Neuronal stem cell (in vitro differentiated cells): ENCODE measurements at regions not wholly inside any gene's neighbourhood (a gene's known extent, or its start where the extent isn't known, plus 50 kb on each side); places are given as distances from the start of the nearest gene placed in this dataset.

Source experiments
- DNase-seq: peaks from one replicate; pipeline ENCODE4 v3.0.0-alpha.2; 2013; ENCODE audit warnings: low spot score
- H2AFZ ChIP-seq: one replicate; pipeline ENCODE4 v1.6.1; 2013; ENCODE audit warnings: mild to moderate bottlenecking, low read length, inconsistent platforms
- H2AK5ac ChIP-seq: 2 replicates; pipeline ENCODE4 v1.6.1; 2013; ENCODE audit warnings: low read depth, mild to moderate bottlenecking, inconsistent platforms, low read length, moderate library complexity, mixed read lengths
- H2BK120ac ChIP-seq: 2 replicates; pipeline ENCODE4 v1.6.1; 2013; ENCODE audit warnings: low read depth, mild to moderate bottlenecking, inconsistent platforms, low read length, moderate library complexity, mixed read lengths
- H2BK12ac ChIP-seq: one replicate; pipeline ENCODE4 v1.6.1; 2013; ENCODE audit warnings: low read length, inconsistent platforms
- H2BK15ac ChIP-seq: 2 replicates; pipeline ENCODE4 v1.6.1; 2013; ENCODE audit warnings: mild to moderate bottlenecking, low read length, inconsistent platforms, mixed read lengths
- H2BK5ac ChIP-seq: one replicate; pipeline ENCODE4 v1.6.1; 2013; ENCODE audit warnings: inconsistent platforms, mild to moderate bottlenecking, low read length, moderate library complexity
- H3K14ac ChIP-seq: one replicate; pipeline ENCODE4 v1.6.1; 2013; ENCODE audit warnings: low read length, inconsistent platforms
- H3K18ac ChIP-seq: 2 replicates; pipeline ENCODE4 v1.6.1; 2013; ENCODE audit warnings: low read length, inconsistent platforms
- H3K23ac ChIP-seq: 2 replicates; pipeline ENCODE4 v1.6.1; 2013; ENCODE audit warnings: low read depth, mild to moderate bottlenecking, mixed read lengths, low read length, inconsistent platforms; ENCODE audit not compliant: poor library complexity
- H3K27ac ChIP-seq: replicated peaks from 3 replicates; pipeline ENCODE4 v1.5.1; 2013; ENCODE audit warnings: low read length, inconsistent platforms
- H3K27me3 ChIP-seq, 3 experiments: 2 replicates each; pipeline ENCODE4 v1.6.1; 2013; ENCODE audit warnings: low read length in 3 of 3, mild to moderate bottlenecking in 2 of 3, inconsistent platforms in 1 of 3, low read depth in 1 of 3, mixed read lengths in 1 of 3, moderate library complexity in 1 of 3; ENCODE audit not compliant: control insufficient read depth in 3 of 3, insufficient read depth in 3 of 3
- H3K36me3 ChIP-seq, 2 donors: replicated peaks in 1 of 2; 2 replicates each; pipeline ENCODE4 v1.6.1; 2013; ENCODE audit warnings: low read length in 2 of 2; ENCODE audit not compliant: control insufficient read depth in 2 of 2, insufficient read depth in 2 of 2
- H3K4ac ChIP-seq: 2 replicates; pipeline ENCODE4 v1.6.1; 2013; ENCODE audit warnings: inconsistent platforms, mild to moderate bottlenecking, low read length, moderate library complexity
- H3K4me1 ChIP-seq, 2 donors: 1 replicate in 1 of 2; 2 replicates in 1 of 2; pipeline ENCODE4 v1.6.1; 2013; ENCODE audit warnings: low read length in 2 of 2, low read depth in 1 of 2; ENCODE audit not compliant: control insufficient read depth in 2 of 2, insufficient read depth in 1 of 2
- H3K4me2 ChIP-seq: one replicate; pipeline ENCODE4 v1.6.1; 2013; ENCODE audit warnings: mild to moderate bottlenecking, low read length, inconsistent platforms; ENCODE audit not compliant: insufficient read depth, poor library complexity, severe bottlenecking
- H3K4me3 ChIP-seq, 2 donors: 2 replicates each; pipeline ENCODE4 v1.5.1; 2013; ENCODE audit warnings: low read length in 2 of 2, mild to moderate bottlenecking in 2 of 2, inconsistent platforms in 1 of 2, moderate library complexity in 1 of 2
- H3K79me1 ChIP-seq: one replicate; pipeline ENCODE4 v1.6.1; 2013; ENCODE audit warnings: low read depth, mild to moderate bottlenecking, inconsistent platforms, low read length, moderate library complexity
- H3K9ac ChIP-seq: one replicate; pipeline ENCODE4 v1.6.1; 2013; ENCODE audit warnings: mild to moderate bottlenecking, low read depth, low read length, inconsistent platforms; ENCODE audit not compliant: poor library complexity
- H3K9me3 ChIP-seq, 2 donors: replicated peaks in 1 of 2; 2 replicates each; pipeline versions ENCODE3 to v1.6.1; 2013; ENCODE audit warnings: low read length in 2 of 2, mild to moderate bottlenecking in 2 of 2, inconsistent platforms in 1 of 2, low read depth in 1 of 2, mixed read lengths in 1 of 2, moderate library complexity in 1 of 2; ENCODE audit not compliant: control insufficient read depth in 2 of 2, insufficient read depth in 1 of 2
- H4K8ac ChIP-seq: one replicate; pipeline ENCODE4 v1.6.1; 2013; ENCODE audit warnings: low read depth, mild to moderate bottlenecking, inconsistent platforms, low read length, moderate library complexity
- H4K91ac ChIP-seq: one replicate; pipeline ENCODE4 v1.6.1; 2013; ENCODE audit warnings: low read length, low read depth, mild to moderate bottlenecking, inconsistent platforms; ENCODE audit not compliant: poor library complexity
- WGBS, 2 donors: extraction: QIAGEN DNeasy Blood & Tissue Kit; methylation state at CpG; one replicate each; pipeline ENCODE4 v1.1.7; 2013; ENCODE audit warnings: missing lambda C conversion rate in 2 of 2, mixed read lengths in 1 of 2; ENCODE audit not compliant: insufficient read length in 2 of 2, insufficient replicate concordance in 1 of 2; ENCODE audit errors: extremely low coverage in 2 of 2; 5-methylcytosine and 5-hydroxymethylcytosine counted together

- Histone ChIP-seq H3K9me3 (no peaks in the 10 kb centered on the region), H3K36me3 (no peaks in the 10 kb centered on the region), H3K14ac (no peak overlapping the region), H2BK5ac (no peak overlapping the region), H3K9ac (no peak overlapping the region), H2AK5ac (no peak overlapping the region), H2AFZ (no peak overlapping the region), H3K27ac (no peak overlapping the region), H3K18ac (no peak overlapping the region), H3K4me2 (no peak overlapping the region), H3K23ac (no peak overlapping the region), H3K4ac (no peak overlapping the region), H4K8ac (no peak overlapping the region), H3K4me1 (peaks cover 0 to 3% of the 10 kb centered on the region in 2 donors), H2BK15ac (no peak overlapping the region), H3K79me1 (no peaks in the 10 kb centered on the region), H2BK120ac (no peak overlapping the region), H4K91ac (no peak overlapping the region), H3K4me3 (no peak overlapping the region), H2BK12ac (no peak overlapping the region), H3K27me3 (no peaks in the 10 kb centered on the region)
- no CpG with 5 or more reads among the region's 7 CpGs for WGBS, 2 donors
- DNase-seq, result no peak
These were observed 59.0 kb upstream of the TMEM170B start for GRCh38 chr6:11478586-11478985.

DNA sequence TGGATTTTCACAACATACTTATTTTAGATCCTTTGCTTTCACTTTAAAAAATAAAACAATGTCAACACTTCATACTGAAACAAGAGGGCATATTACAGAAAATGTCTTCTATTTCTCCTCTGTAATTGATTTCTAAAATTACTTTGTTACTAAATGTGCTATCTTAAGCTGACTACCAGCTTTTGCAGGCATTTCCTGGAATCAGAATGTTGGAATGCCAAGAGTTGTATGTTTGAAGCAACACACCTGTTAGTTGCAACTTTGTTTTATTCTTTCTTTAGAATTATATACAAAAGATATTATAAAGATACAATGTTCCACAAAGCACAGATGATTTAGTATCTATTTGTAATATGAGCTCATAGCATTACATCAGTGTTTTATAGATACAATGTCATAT, 62.5 kb upstream of the TMEM170B start:
- no peaks in the 10 kb centered on the region for H3K9me3 ChIP-seq
- H3K18ac ChIP-seq, result no peak overlapping the region
- H3K4me1 ChIP-seq, result peaks cover 0 to 3% of the 10 kb centered on the region in 2 donors
- no peak overlapping the region for H3K4ac ChIP-seq
- DNase-seq, result no peak
- H3K27ac ChIP-seq, result no peak overlapping the region
- no peak overlapping the region for H3K14ac ChIP-seq
- no peak overlapping the region for H4K8ac ChIP-seq
- no peak overlapping the region for H2BK12ac ChIP-seq
- H2AK5ac ChIP-seq, result no peak overlapping the region
- no peak overlapping the region for H3K23ac ChIP-seq
- H3K4me3 ChIP-seq, result no peak overlapping the region
- no peak overlapping the region for H2BK5ac ChIP-seq
- H2BK120ac ChIP-seq, result no peak overlapping the region
- H3K9ac ChIP-seq, result no peak overlapping the region
- no peak overlapping the region for H3K4me2 ChIP-seq
- no peaks in the 10 kb centered on the region for H3K36me3 ChIP-seq
- no peak overlapping the region for H4K91ac ChIP-seq
- no peak overlapping the region for H2AFZ ChIP-seq
- H3K79me1 ChIP-seq, result no peaks in the 10 kb centered on the region
- H3K27me3 ChIP-seq, result no peaks in the 10 kb centered on the region
- H2BK15ac ChIP-seq, result no peak overlapping the region

DNA sequence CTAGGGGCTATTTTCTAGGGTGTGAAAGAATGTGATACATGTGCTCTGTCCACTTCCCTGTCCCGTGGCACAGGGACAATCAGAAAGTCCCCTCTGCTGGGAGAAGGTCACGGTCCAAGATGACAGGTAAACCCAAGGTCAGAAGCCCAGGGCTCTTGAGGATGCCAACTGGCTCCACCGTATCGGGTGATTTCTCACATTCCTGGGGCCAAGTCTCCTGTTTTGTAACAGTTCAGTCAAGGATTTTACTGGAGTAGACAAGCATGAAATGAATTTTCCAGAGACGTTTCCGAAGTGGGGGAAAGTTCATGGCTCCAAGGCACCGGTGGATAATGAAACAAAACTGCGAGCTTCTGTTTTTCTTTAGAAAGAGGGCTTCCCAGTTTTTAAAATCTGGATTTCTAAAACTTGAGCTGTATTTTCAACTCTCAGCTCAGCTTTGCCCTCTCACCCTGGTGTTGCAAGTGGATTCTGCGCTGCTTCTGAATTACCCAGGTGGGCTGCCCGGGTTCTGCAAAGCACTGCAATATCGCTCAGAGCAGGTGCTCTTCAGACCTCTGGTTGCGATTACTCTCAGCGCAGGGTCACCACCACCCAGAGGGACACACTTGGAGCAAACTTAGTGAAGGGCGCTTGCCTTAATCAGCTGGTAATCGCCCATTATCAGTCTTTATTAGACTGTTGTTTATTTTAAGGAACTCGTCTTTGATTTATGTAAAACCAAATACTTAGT, 64.4 kb upstream of the TMEM170B start:
- DNase-seq, result no peak
- H3K27me3 ChIP-seq, result no peaks in the 10 kb centered on the region
- no peak overlapping the region for H4K91ac ChIP-seq
- H3K4ac ChIP-seq, result no peak overlapping the region
- H3K79me1 ChIP-seq, result no peaks in the 10 kb centered on the region
- peaks cover 0 to 3% of the 10 kb centered on the region in 2 donors for H3K4me1 ChIP-seq
- no peak overlapping the region for H3K18ac ChIP-seq
- no peak overlapping the region for H4K8ac ChIP-seq
- H2BK12ac ChIP-seq, result no peak overlapping the region
- no peaks in the 10 kb centered on the region for H3K36me3 ChIP-seq
- no peak overlapping the region for H3K27ac ChIP-seq
- no peak overlapping the region for H3K9ac ChIP-seq
- no peaks in the 10 kb centered on the region for H3K9me3 ChIP-seq
- H3K4me3 ChIP-seq, result no peak overlapping the region
- no peak overlapping the region for H3K4me2 ChIP-seq
- H2BK5ac ChIP-seq, result no peak overlapping the region
- no CpG with 5 or more reads among the region's 16 CpGs for WGBS, 2 donors
- H2AK5ac ChIP-seq, result no peak overlapping the region
- no peak overlapping the region for H2BK15ac ChIP-seq
- no peak overlapping the region for H3K14ac ChIP-seq
- H2BK120ac ChIP-seq, result no peak overlapping the region
- no peak overlapping the region for H2AFZ ChIP-seq
- no peak overlapping the region for H3K23ac ChIP-seq

DNA sequence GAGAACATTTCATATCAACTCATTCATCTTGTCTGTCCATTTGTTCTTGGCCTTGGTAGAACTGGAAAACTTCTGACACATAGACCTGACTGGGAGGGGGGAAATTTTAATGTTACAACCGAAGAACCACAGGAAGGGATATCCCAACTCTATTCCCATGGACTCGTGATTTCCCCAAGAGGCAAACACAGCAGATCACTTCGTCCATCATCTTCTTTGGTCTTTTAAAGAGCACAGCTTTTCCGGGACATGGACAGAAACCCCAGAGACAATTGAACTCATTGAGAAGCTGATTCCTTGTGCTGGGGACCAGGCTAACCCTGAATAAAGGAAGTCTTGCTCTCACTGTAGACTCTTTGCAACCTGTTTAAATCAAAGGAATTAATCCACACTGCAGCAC, 66.3 kb upstream of the TMEM170B start:
- Histone ChIP-seq H2BK15ac (no peak overlapping the region), H3K36me3 (no peaks in the 10 kb centered on the region), H4K91ac (no peak overlapping the region), H3K27ac (no peak overlapping the region), H3K4me3 (no peak overlapping the region), H2AK5ac (no peak overlapping the region), H3K79me1 (no peaks in the 10 kb centered on the region), H2AFZ (no peak overlapping the region), H2BK120ac (no peak overlapping the region), H2BK5ac (no peak overlapping the region), H3K9ac (no peak overlapping the region), H3K14ac (no peak overlapping the region), H3K4me1 (peaks cover 0 to 3% of the 10 kb centered on the region in 2 donors), H3K27me3 (no peaks in the 10 kb centered on the region), H3K23ac (no peak overlapping the region), H3K4ac (no peak overlapping the region), H3K9me3 (no peaks in the 10 kb centered on the region), H3K4me2 (no peak overlapping the region), H4K8ac (no peak overlapping the region), H2BK12ac (no peak overlapping the region), H3K18ac (no peak overlapping the region)
- no peak for DNase-seq
- no CpG with 5 or more reads among the region's 4 CpGs for WGBS, 2 donors
